Natural killer cell (primary cell): ENCODE measurements at regions not wholly inside any gene's neighbourhood (a gene's known extent, or its start where the extent isn't known, plus 50 kb on each side); places are given as distances from the start of the nearest gene placed in this dataset.

ENCODE experiments used
- ATAC-seq, 3 donors: fragments of 150-1000 bp in 2 of 3; fragments of 200-7000 bp in 1 of 3; cut with Tn5 transposase; 1 replicate in 1 of 3; 2 replicates in 2 of 3; pipeline ENCODE4 v1.10.0; 2021; ENCODE audit warnings: mild to moderate bottlenecking in 2 of 3, moderate library complexity in 2 of 3
- DNase-seq, 2 donors: peaks; one replicate each; pipeline versions ENCODE4 v3.0.0 to v3.0.0-alpha.2; 2013 to 2021; ENCODE audit warnings: mixed read lengths in 1 of 2
- H3K27ac ChIP-seq: one replicate; pipeline ENCODE4 v1.5.1; 2013; ENCODE audit warnings: mild to moderate bottlenecking, low read length
- H3K27me3 ChIP-seq: one replicate; pipeline ENCODE4 v1.6.1; 2013; ENCODE audit warnings: low read length; ENCODE audit not compliant: control insufficient read depth, insufficient read depth
- H3K36me3 ChIP-seq: one replicate; pipeline ENCODE4 v1.6.1; 2013; ENCODE audit warnings: low read length; ENCODE audit not compliant: control insufficient read depth, insufficient read depth
- H3K4me1 ChIP-seq: one replicate; pipeline ENCODE4 v1.6.1; 2013; ENCODE audit warnings: low read length; ENCODE audit not compliant: control insufficient read depth, insufficient read depth
- H3K4me3 ChIP-seq: one replicate; pipeline ENCODE4 v1.5.1; 2013; ENCODE audit warnings: low read length
- H3K9me3 ChIP-seq: one replicate; pipeline ENCODE4 v1.6.1; 2013; ENCODE audit warnings: low read length; ENCODE audit not compliant: control insufficient read depth, insufficient read depth
- H3K27ac Mint-ChIP-seq, 2 donors: one replicate each; pipeline ENCODE4 v1.8.0; 2022; ENCODE audit warnings: mild to moderate bottlenecking in 2 of 2, mixed read lengths in 2 of 2, moderate library complexity in 1 of 2
- H3K27me3 Mint-ChIP-seq, 2 donors: one replicate each; pipeline ENCODE4 v1.8.0; 2022; ENCODE audit warnings: low read depth in 2 of 2, mixed read lengths in 2 of 2
- H3K36me3 Mint-ChIP-seq: one replicate; pipeline ENCODE4 v1.8.0; 2022; ENCODE audit warnings: mixed read lengths
- H3K4me1 Mint-ChIP-seq, 2 donors: one replicate each; pipeline ENCODE4 v1.8.0; 2022; ENCODE audit warnings: mixed read lengths in 2 of 2
- H3K4me3 Mint-ChIP-seq: one replicate; pipeline ENCODE4 v1.8.0; 2022; ENCODE audit warnings: mild to moderate bottlenecking, moderate library complexity, mixed read lengths
- H3K9me3 Mint-ChIP-seq, 2 donors: one replicate each; pipeline ENCODE4 v1.8.0; 2022; ENCODE audit warnings: mixed read lengths in 2 of 2
- whole genome bisulfite sequencing: methylation state at CpG from one replicate; pipeline ENCODE4 v1.1.7; 2013; ENCODE audit warnings: missing lambda C conversion rate; ENCODE audit not compliant: insufficient coverage; 5-methylcytosine and 5-hydroxymethylcytosine counted together
- intact Hi-C: fragments of 100-400 bp; cut with micrococcal nuclease; formaldehyde crosslinking; loops from one replicate; pipeline ENCODE4 v1.14.2; 2022
- TF ChIP-seq, protein P1 (sequence below): fragments of 200-600 bp; IDR thresholded peaks from one replicate; pipeline ENCODE4 v1.8.0; 2022; ENCODE audit warnings: antibody characterized with exemption

DNA sequence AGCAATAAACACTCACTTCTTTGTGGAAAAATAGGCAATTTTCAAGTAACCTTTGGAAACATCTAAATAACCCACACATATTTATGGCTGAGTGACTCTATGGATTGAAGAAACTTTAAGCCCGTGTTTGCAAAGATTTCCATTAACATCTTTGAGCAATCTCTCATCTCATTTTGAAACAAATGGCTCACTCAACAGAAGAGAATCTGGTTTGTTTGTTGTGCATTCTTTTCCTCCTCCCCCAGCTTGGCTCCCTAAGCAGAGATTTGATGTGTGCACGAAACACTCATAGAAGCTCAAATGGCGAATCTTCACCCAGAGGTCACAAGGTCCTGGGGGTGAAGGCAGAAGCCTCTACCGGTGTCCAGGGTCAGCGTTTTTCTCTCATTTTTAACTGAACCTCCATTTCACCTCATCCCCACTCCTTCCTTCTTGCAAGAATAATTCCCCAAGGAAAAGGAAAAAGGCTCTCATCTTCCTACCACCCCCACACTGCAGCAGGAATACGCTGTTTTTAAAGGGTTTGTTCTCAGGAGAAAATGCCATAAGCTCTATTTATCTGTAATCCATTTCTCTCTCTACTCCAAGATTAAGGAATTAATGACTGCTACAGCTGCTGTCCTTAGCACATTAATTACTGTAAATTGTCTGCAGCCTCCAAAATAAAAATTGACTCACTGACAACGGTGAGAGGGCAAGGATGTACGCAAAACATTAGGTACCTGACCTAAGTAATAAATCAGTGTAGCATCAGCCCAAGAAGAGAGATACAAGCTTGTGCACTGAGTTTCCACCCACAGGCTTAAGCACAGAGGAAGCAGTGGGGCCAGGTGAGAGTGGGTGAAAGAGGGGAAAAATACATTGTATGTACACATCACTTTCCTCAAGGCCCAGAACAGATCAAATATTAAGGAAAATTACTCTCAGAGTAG lies 307.6 kb upstream of the NOCT start:
- DNase-seq, result no peak
- H3K36me3 ChIP-seq, result no peaks in the 10 kb centered on the region
- intact Hi-C loops, result no loop called here
- Mint-ChIP-seq H3K4me1 (no peaks in the 10 kb centered on the region), H3K9me3 (peaks cover 2 to 8% of the 10 kb centered on the region in 2 donors), H3K4me3 (no peak overlapping the region), H3K27me3 (peaks cover 0 to 2% of the 10 kb centered on the region in 2 donors), H3K27ac (no peak overlapping the region), H3K36me3 (no peaks in the 10 kb centered on the region)
- WGBS, result 88% methylated on average over 8 of the region's 8 CpGs
- no peaks in the 10 kb centered on the region for H3K9me3 ChIP-seq
- no peak for ATAC-seq
- H3K4me3 ChIP-seq, result no peak overlapping the region
- TF ChIP-seq, protein P1, sequence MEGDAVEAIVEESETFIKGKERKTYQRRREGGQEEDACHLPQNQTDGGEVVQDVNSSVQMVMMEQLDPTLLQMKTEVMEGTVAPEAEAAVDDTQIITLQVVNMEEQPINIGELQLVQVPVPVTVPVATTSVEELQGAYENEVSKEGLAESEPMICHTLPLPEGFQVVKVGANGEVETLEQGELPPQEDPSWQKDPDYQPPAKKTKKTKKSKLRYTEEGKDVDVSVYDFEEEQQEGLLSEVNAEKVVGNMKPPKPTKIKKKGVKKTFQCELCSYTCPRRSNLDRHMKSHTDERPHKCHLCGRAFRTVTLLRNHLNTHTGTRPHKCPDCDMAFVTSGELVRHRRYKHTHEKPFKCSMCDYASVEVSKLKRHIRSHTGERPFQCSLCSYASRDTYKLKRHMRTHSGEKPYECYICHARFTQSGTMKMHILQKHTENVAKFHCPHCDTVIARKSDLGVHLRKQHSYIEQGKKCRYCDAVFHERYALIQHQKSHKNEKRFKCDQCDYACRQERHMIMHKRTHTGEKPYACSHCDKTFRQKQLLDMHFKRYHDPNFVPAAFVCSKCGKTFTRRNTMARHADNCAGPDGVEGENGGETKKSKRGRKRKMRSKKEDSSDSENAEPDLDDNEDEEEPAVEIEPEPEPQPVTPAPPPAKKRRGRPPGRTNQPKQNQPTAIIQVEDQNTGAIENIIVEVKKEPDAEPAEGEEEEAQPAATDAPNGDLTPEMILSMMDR, result no peak
- H3K27me3 ChIP-seq, result no peaks in the 10 kb centered on the region
- no peaks in the 10 kb centered on the region for H3K4me1 ChIP-seq
- no peak overlapping the region for H3K27ac ChIP-seq

DNA sequence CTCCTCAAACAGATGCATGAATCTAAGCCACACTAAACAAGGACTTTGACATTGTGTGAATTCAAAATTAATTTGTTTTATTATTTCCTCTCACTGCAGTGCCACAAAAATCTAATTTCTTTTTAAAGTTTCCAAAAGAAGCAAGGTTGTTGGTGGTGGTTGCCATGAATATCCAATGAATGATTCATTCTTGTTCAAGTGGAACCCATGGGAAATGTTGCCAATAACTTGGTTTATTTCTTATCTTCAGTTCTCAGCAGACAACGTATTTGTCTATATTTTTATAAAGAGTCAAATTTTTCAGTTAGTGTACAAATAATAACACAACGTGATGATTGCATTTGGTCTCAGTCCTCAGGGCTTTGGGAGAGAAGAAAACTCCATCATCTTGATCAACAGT lies 309.4 kb upstream of the NOCT start:
- Mint-ChIP-seq H3K27me3 (peaks cover 0 to 2% of the 10 kb centered on the region in 2 donors), H3K36me3 (no peaks in the 10 kb centered on the region), H3K4me1 (no peaks in the 10 kb centered on the region), H3K4me3 (no peak overlapping the region), H3K27ac (no peak overlapping the region), H3K9me3 (peaks cover 2 to 8% of the 10 kb centered on the region in 2 donors)
- TF ChIP-seq, protein P1, result no peak
- no peaks in the 10 kb centered on the region for H3K27me3 ChIP-seq
- DNase-seq, result no peak
- H3K27ac ChIP-seq, result no peak overlapping the region
- no peak overlapping the region for H3K4me3 ChIP-seq
- H3K9me3 ChIP-seq, result no peaks in the 10 kb centered on the region
- ATAC-seq, result no peak
- no peaks in the 10 kb centered on the region for H3K36me3 ChIP-seq
- intact Hi-C loops, result no loop called here
- H3K4me1 ChIP-seq, result no peaks in the 10 kb centered on the region
- WGBS, result 86% methylated on average over 1 of the region's 2 CpGs

DNA sequence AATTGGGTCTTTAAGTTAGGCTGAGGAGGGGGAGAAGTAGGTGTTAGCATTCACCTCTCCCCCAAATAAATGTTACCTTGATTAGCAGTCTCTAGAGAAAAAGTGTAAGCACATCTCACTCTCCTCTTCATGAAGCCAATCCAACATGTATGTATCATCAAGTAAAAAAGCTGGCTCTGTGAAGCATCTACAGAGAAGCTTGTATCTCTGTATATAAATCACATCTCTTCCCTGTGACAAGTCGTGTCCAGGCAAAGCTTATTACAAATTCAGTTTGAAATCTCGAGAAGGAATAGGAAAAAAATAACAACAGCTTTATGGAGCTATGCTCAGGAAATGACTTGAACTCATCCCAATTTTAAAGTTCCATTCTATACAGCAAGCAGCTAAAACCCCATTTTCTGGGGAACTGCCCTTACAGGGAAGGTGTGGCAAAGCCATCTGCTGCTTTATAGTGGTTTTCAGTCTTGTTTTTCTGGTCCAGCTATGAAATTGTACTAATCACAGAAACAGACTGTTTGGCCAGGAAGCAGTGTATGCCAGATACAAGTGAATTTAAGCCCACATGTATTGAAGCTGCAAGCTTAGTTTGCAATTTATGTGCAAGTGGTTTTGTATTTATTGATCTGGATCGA lies 313.3 kb upstream of the NOCT start:
- Mint-ChIP-seq H3K27ac (no peak overlapping the region), H3K4me3 (no peak overlapping the region), H3K36me3 (no peaks in the 10 kb centered on the region), H3K4me1 (no peaks in the 10 kb centered on the region), H3K27me3 (peaks cover 5% of the 10 kb centered on the region in 2 donors), H3K9me3 (peaks cover 0 to 3% of the 10 kb centered on the region in 2 donors)
- H3K27ac ChIP-seq, result no peak overlapping the region
- no peaks in the 10 kb centered on the region for H3K27me3 ChIP-seq
- H3K4me1 ChIP-seq, result no peaks in the 10 kb centered on the region
- H3K9me3 ChIP-seq, result no peaks in the 10 kb centered on the region
- no peak overlapping the region for H3K4me3 ChIP-seq
- H3K36me3 ChIP-seq, result no peaks in the 10 kb centered on the region
- DNase-seq (no peak), ATAC-seq (no peak)
- 72% methylated on average over 3 of the region's 3 CpGs for WGBS
- TF ChIP-seq, protein P1, result no peak
- intact Hi-C loops, result no loop called here
